Smooth muscle cell (in vitro differentiated cells): ENCODE measurements at regions not wholly inside any gene's neighbourhood (a gene's known extent, or its start where the extent isn't known, plus 50 kb on each side); places are given as distances from the start of the nearest gene placed in this dataset.

ENCODE experiments used
- DNase-seq: peaks from one replicate; lab custom pipeline; 2025; ENCODE audit not compliant: unreplicated experiment; lab: John Stamatoyannopoulos, UW
- H2AFZ ChIP-seq: fragments of 200-600 bp; sonication (generic); 2 replicates; pipeline ENCODE4 v1.6.0; 2016; ENCODE audit warnings: antibody characterized with exemption, low read depth, mild to moderate bottlenecking
- H3F3A ChIP-seq: fragments of 200-600 bp; sonication (generic); 2 replicates; pipeline ENCODE4 v1.6.0; 2017; ENCODE audit warnings: antibody characterized with exemption, low read depth
- H3K27ac ChIP-seq: fragments of 200-600 bp; sonication (generic); 2 replicates; pipeline ENCODE4 v1.5.1; 2016; ENCODE audit warnings: low read depth, mild to moderate bottlenecking
- H3K27me3 ChIP-seq: fragments of 200-600 bp; sonication (generic); 2 replicates; pipeline ENCODE4 v1.6.1; 2016; ENCODE audit warnings: low read depth, mild to moderate bottlenecking
- H3K36me3 ChIP-seq: fragments of 200-600 bp; sonication (generic); 2 replicates; pipeline ENCODE4 v1.5.1; 2016; ENCODE audit warnings: low read depth
- H3K4me1 ChIP-seq: fragments of 200-600 bp; sonication (generic); 2 replicates; pipeline ENCODE4 v1.5.1; 2016; ENCODE audit warnings: low read depth
- H3K4me2 ChIP-seq: fragments of 200-600 bp; sonication (generic); 2 replicates; pipeline ENCODE4 v1.6.0; 2016; ENCODE audit warnings: mild to moderate bottlenecking
- H3K4me3 ChIP-seq: fragments of 200-600 bp; sonication (generic); 2 replicates; pipeline ENCODE4 v1.5.1; 2016; ENCODE audit warnings: mild to moderate bottlenecking
- H3K79me2 ChIP-seq: fragments of 200-600 bp; sonication (generic); 2 replicates; pipeline ENCODE4 v1.6.0; 2016; ENCODE audit warnings: low read depth, mild to moderate bottlenecking
- H3K9ac ChIP-seq: fragments of 200-600 bp; sonication (generic); 2 replicates; pipeline ENCODE4 v1.6.0; 2016; ENCODE audit warnings: low read depth
- H3K9me3 ChIP-seq: fragments of 200-600 bp; sonication (generic); replicated peaks from 2 replicates; pipeline ENCODE4 v1.5.1; 2016; ENCODE audit warnings: low read depth
- H4K20me1 ChIP-seq: fragments of 200-600 bp; sonication (generic); 2 replicates; pipeline ENCODE4 v1.6.0; 2016; ENCODE audit warnings: low read depth
- WGBS: methylation state at CpG from one replicate; pipeline ENCODE4 v1.1.7; 2016; ENCODE audit warnings: low lambda C conversion rate; 5-methylcytosine and 5-hydroxymethylcytosine counted together
- TF ChIP-seq, protein P1 (sequence below): fragments of 200-600 bp; sonication (generic); IDR thresholded peaks from 2 replicates; pipeline ENCODE4 v1.5.1; 2017; ENCODE audit warnings: borderline replicate concordance, mild to moderate bottlenecking, antibody characterized with exemption; ENCODE audit not compliant: insufficient read depth, poor library complexity, severe bottlenecking

DNA sequence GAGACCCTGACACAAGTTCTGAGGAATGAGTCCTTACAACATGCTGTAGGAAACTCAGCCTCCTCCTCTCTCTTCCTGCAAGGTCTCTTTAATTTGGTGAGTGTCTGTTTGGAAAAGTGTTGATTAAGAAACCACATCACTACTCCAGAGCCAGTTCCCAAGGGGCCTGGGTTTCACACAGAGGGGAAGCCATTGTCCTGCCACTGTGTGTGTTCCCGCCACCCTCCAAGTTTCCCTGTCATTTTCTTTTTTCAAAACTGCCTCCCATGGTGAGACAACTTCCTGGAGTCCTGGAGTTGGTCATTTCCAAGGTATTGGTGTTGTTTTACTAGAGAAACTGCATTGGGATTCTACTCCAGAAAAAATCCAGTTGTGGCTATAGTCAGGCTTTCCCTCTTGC, 232.0 kb upstream of the PARD3B start:
- Histone ChIP-seq H3K27me3 (no peaks in the 10 kb centered on the region), H3K36me3 (no peaks in the 10 kb centered on the region), H3K79me2 (no peaks in the 10 kb centered on the region), H4K20me1 (no peaks in the 10 kb centered on the region), H2AFZ (peak overlapping the region; percentile 58), H3K4me2 (no peak overlapping the region), H3K27ac (no peak overlapping the region), H3K4me3 (no peak overlapping the region), H3F3A (no peaks in the 10 kb centered on the region), H3K4me1 (peaks cover 22% of the 10 kb centered on the region), H3K9ac (no peak overlapping the region), H3K9me3 (no peaks in the 10 kb centered on the region)
- 74% methylated on average over 1 of the region's 1 CpG for WGBS
- no peak for DNase-seq
- TF ChIP-seq, protein P1, sequence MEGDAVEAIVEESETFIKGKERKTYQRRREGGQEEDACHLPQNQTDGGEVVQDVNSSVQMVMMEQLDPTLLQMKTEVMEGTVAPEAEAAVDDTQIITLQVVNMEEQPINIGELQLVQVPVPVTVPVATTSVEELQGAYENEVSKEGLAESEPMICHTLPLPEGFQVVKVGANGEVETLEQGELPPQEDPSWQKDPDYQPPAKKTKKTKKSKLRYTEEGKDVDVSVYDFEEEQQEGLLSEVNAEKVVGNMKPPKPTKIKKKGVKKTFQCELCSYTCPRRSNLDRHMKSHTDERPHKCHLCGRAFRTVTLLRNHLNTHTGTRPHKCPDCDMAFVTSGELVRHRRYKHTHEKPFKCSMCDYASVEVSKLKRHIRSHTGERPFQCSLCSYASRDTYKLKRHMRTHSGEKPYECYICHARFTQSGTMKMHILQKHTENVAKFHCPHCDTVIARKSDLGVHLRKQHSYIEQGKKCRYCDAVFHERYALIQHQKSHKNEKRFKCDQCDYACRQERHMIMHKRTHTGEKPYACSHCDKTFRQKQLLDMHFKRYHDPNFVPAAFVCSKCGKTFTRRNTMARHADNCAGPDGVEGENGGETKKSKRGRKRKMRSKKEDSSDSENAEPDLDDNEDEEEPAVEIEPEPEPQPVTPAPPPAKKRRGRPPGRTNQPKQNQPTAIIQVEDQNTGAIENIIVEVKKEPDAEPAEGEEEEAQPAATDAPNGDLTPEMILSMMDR, result no peak

DNA sequence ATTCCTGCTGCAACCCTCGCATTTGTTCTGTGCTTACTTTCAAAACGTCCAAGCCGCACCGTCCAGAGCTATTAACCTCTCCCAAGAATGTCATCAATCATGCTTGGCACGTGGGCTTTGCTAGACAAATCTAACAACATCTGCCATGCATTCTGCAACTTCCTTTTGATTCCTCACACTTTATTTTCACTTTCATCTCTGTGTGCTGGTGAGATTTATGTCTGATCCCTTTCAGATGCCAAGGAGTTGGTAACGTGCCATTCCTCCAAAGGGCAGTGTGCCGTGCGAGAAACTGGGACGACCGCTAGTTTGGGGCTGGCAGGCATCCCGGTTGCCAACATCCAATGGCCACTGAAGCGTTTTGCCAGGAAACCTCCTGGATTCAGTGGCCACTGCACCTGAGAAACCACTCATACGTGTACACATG, 230.0 kb upstream of the PARD3B start:
- Histone ChIP-seq H3K36me3 (no peaks in the 10 kb centered on the region), H3K9me3 (no peaks in the 10 kb centered on the region), H3F3A (no peaks in the 10 kb centered on the region), H3K79me2 (no peaks in the 10 kb centered on the region), H3K4me2 (no peak overlapping the region), H3K9ac (no peak overlapping the region), H3K4me1 (peaks cover 22% of the 10 kb centered on the region), H2AFZ (no peak overlapping the region), H3K4me3 (no peak overlapping the region), H3K27ac (no peak overlapping the region), H4K20me1 (no peaks in the 10 kb centered on the region), H3K27me3 (no peaks in the 10 kb centered on the region)
- no peak for DNase-seq
- TF ChIP-seq, protein P1, result no peak
- 84% methylated on average over 13 of the region's 13 CpGs for WGBS

DNA sequence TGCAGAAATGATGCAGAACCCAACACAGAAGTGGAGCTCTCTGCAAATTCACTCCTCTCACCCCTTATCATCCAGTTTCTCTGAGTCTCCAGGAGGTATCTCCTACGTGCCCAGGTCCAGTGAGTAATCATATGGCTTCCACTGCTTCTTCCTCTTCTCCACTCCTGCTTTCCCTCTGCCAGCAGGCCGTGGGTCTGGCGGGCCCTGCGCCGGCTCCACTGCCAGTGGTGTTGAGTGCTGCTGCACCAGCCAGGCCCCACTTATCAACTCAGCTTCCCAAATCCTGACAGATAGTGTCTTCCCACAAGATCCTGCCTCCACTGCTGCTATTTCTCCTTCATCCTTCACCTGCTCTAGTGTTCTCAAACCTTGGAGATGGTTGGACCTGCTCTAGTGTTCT, 227.6 kb upstream of the PARD3B start:
- WGBS, result 96% methylated on average over 5 of the region's 5 CpGs
- Histone ChIP-seq H3K79me2 (no peaks in the 10 kb centered on the region), H3K4me3 (no peak overlapping the region), H3K4me1 (peaks cover 11% of the 10 kb centered on the region), H3K9ac (no peak overlapping the region), H3K27ac (no peak overlapping the region), H4K20me1 (no peaks in the 10 kb centered on the region), H3K27me3 (no peaks in the 10 kb centered on the region), H3F3A (no peaks in the 10 kb centered on the region), H3K36me3 (no peaks in the 10 kb centered on the region), H3K4me2 (no peak overlapping the region), H3K9me3 (no peaks in the 10 kb centered on the region), H2AFZ (no peak overlapping the region)
- TF ChIP-seq, protein P1, result no peak
- no peak for DNase-seq

DNA sequence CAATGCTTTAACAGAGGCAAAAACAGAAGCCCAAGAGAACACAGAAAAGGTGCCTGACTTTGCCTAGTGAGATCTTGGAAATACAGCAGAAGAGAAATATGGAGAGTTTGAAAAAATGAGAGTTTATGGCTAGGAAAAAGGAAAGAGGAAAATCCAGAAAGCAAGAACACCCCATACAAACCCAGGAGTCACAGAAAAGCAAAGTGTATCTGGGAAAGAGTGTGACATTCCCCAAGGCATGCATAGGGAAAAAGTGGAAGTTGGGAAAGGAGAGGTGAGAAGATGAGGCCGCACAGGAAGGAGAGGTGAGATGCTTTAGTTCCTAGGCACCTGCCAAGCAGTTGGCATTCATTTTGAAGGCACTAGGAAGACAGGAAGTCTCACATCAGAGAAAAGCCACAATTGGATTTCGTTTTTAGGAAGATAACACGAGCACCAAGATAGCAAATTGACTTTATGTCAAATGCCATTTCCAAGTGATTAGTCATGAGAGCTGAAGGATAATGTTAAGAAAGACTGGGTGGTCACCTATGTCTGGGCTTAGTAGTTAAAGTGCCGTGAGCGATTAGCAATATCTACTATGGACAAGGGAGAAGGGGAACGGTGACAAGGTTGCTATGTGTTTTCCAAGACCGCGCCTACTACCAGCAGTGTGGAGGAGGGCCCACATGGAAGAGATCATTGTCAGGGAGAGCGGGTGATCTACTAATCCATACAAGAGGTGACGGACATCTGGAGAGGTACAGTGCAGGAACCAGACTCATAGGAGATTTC, 224.1 kb upstream of the PARD3B start:
- H2AFZ ChIP-seq, result no peak overlapping the region
- no peak for DNase-seq
- H3F3A ChIP-seq, result no peaks in the 10 kb centered on the region
- no peaks in the 10 kb centered on the region for H3K36me3 ChIP-seq
- 84% methylated on average over 10 of the region's 10 CpGs for WGBS
- H3K9me3 ChIP-seq, result no peaks in the 10 kb centered on the region
- TF ChIP-seq, protein P1, result no peak
- no peaks in the 10 kb centered on the region for H3K27me3 ChIP-seq
- no peak overlapping the region for H3K9ac ChIP-seq
- H3K4me1 ChIP-seq, result no peaks in the 10 kb centered on the region
- H3K27ac ChIP-seq, result no peak overlapping the region
- no peak overlapping the region for H3K4me3 ChIP-seq
- H3K4me2 ChIP-seq, result no peak overlapping the region
- H3K79me2 ChIP-seq, result no peaks in the 10 kb centered on the region
- no peaks in the 10 kb centered on the region for H4K20me1 ChIP-seq
